ENCODE measurements at regions not wholly inside any gene's neighbourhood (a gene's known extent, or its start where the extent isn't known, plus 50 kb on each side); places are given as distances from the start of the nearest gene placed in this dataset.

DNA sequence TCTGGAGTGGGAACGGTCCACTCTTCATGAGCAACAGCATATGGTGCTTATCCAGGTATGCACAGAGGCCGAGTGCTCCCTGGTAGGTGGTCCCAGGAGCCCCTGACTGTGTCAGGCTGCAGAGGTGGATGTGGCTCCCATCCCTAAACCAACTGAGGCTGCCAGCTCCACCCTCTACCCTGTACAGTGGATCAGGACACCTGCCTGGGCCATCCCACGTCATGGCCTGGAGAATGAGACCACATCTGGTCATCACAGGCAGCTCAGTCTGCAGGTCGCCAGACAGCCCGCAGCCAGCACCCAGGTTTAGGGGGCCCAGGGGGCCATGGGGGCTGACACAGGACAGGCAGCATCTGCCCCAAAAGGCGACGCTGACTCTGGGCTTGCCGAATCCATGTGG lies 100.3 kb upstream of the TMEM18 start:
- Histone ChIP-seq H3K27me3 (no peaks in the 10 kb centered on the region), H3K27ac (no peak overlapping the region), H3K4me1 (no peaks in the 10 kb centered on the region), H3K4me3 (no peak overlapping the region), H3K36me3 (no peaks in the 10 kb centered on the region), H3K9me3 (no peaks in the 10 kb centered on the region)
- WGBS, 2 donors = 95 to 96% methylated on average over 6 to 7 of the region's 8 CpGs
- TF ChIP-seq, protein P1, sequence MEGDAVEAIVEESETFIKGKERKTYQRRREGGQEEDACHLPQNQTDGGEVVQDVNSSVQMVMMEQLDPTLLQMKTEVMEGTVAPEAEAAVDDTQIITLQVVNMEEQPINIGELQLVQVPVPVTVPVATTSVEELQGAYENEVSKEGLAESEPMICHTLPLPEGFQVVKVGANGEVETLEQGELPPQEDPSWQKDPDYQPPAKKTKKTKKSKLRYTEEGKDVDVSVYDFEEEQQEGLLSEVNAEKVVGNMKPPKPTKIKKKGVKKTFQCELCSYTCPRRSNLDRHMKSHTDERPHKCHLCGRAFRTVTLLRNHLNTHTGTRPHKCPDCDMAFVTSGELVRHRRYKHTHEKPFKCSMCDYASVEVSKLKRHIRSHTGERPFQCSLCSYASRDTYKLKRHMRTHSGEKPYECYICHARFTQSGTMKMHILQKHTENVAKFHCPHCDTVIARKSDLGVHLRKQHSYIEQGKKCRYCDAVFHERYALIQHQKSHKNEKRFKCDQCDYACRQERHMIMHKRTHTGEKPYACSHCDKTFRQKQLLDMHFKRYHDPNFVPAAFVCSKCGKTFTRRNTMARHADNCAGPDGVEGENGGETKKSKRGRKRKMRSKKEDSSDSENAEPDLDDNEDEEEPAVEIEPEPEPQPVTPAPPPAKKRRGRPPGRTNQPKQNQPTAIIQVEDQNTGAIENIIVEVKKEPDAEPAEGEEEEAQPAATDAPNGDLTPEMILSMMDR (IDR thresholded peaks at IDR 0.05) = no peak
- TF ChIP-seq POLR2A (IDR thresholded peaks at IDR 0.05) = no peak
- no peak for TF ChIP-seq EP300 (IDR thresholded peaks at IDR 0.05)
- no peak for DNase-seq (ENCODE audit: low spot score in 2 of 2)

DNA sequence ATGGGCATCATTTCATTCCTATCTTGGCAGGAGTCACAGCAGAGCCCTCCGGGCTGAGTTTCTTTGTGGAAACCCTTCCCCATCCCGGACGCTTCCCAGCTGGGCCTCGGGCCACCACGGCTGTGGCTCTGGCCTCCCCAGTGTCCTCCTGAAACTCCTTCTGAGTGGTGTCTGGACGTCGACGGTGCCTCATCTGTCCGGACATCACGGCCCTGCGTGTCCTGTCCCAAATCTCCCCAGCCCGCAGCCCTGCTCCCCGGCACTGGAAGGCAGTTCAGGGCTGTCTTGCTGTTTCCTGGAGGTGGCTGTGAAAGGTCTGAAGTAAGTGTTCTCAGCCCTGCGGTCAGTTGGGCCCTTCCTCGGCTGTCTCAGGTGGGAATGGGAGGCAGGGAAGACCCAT lies 99.8 kb upstream of the TMEM18 start:
- Histone ChIP-seq H3K9me3 (no peaks in the 10 kb centered on the region), H3K4me3 (no peak overlapping the region), H3K27ac (no peak overlapping the region), H3K27me3 (no peaks in the 10 kb centered on the region), H3K36me3 (no peaks in the 10 kb centered on the region), H3K4me1 (no peaks in the 10 kb centered on the region)
- WGBS, 2 donors = 81 to 91% methylated on average over 10 to 15 of the region's 15 CpGs
- TF ChIP-seq, protein P1 (IDR thresholded peaks at IDR 0.05) = no peak
- no peak for TF ChIP-seq EP300 (IDR thresholded peaks at IDR 0.05)
- no peak for TF ChIP-seq POLR2A (IDR thresholded peaks at IDR 0.05)
- DNase-seq (ENCODE audit: low spot score in 2 of 2) = no peak

DNA sequence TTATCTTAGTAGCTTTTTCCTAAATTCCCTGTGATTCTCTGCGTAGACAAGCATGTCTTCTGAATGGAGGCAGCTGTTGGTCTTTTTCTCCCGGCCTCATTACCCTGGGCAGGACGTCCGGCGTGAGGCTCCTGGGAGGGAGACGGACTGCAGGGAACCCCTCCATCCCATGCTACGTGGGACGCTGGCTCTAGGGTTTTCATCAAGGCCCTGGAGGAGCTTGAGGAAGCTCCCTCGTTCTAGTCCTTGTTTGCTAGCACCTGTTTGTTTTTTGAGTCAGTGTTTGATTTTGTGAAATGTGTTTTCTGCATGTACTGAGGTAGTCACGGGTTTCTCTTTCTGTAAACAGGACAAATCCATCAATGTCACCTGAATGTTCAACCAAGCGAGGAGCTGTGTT lies 99.3 kb upstream of the TMEM18 start:
- no peak overlapping the region for H3K4me3 ChIP-seq
- no peak for DNase-seq (ENCODE audit: low spot score in 2 of 2)
- no peaks in the 10 kb centered on the region for H3K27me3 ChIP-seq
- no peaks in the 10 kb centered on the region for H3K4me1 ChIP-seq
- TF ChIP-seq, protein P1 (IDR thresholded peaks at IDR 0.05) = no peak
- no peak for TF ChIP-seq EP300 (IDR thresholded peaks at IDR 0.05)
- no peak for TF ChIP-seq POLR2A (IDR thresholded peaks at IDR 0.05)
- no peaks in the 10 kb centered on the region for H3K36me3 ChIP-seq
- no peak overlapping the region for H3K27ac ChIP-seq
- WGBS, 2 donors = 72 to 78% methylated on average over 11 of the region's 11 CpGs
- no peaks in the 10 kb centered on the region for H3K9me3 ChIP-seq

DNA sequence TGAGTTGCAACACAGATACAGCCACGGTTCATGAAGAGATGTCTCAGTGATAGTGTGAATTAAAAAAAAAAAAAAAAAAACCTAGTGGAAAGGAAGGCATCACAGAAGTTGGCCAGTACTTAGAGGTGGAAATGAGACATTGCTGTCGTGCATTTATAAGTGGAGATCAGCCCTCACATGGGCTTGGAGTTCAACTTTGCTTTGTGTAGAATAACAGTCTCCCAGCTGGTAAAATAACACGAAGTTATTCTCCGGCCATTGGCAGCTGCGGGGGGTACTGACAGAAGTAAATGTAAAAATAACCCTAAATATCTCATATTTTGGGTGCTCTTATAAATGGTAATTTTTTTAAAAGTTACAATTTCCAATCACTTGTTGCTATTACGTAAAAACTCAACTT lies 98.8 kb upstream of the TMEM18 start:
- DNase-seq (ENCODE audit: low spot score in 2 of 2) = no peak
- 65 to 73% methylated on average over 6 of the region's 6 CpGs for WGBS, 2 donors
- Histone ChIP-seq H3K36me3 (no peaks in the 10 kb centered on the region), H3K4me1 (no peaks in the 10 kb centered on the region), H3K27ac (no peak overlapping the region), H3K9me3 (no peaks in the 10 kb centered on the region), H3K4me3 (no peak overlapping the region), H3K27me3 (no peaks in the 10 kb centered on the region)
- no peak for TF ChIP-seq EP300 (IDR thresholded peaks at IDR 0.05)
- TF ChIP-seq, protein P1 (IDR thresholded peaks at IDR 0.05) = no peak

DNA sequence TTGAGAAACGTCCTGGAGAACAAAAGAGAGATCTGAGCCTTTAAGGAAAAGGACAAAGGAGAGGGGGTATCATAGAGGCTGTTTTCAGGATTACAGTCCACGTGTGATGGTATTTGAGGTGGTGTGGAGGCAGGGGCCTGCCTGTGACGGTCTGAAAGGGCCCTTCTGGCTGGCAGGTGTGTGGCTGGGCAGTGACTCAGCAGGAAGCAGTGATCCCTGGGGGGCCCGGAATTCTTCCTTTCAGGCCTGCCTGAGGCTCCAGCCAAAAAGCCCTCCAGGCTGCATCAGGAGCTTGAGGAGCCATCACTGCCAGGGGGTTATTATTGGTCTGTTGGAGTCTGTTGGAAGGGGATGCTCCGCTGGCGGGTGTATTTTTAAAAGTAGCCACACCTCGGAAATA lies 97.2 kb upstream of the TMEM18 start:
- no peaks in the 10 kb centered on the region for H3K4me1 ChIP-seq
- TF ChIP-seq EP300 (IDR thresholded peaks at IDR 0.05) (no peak), POLR2A (IDR thresholded peaks at IDR 0.05) (no peak)
- TF ChIP-seq, protein P1 (IDR thresholded peaks at IDR 0.05) = no peak
- no peak overlapping the region for H3K4me3 ChIP-seq
- no peak for DNase-seq (ENCODE audit: low spot score in 2 of 2)
- H3K27me3 ChIP-seq = no peaks in the 10 kb centered on the region
- no peaks in the 10 kb centered on the region for H3K36me3 ChIP-seq
- no peaks in the 10 kb centered on the region for H3K9me3 ChIP-seq
- 41 to 45% methylated on average over 7 of the region's 7 CpGs for WGBS, 2 donors
- H3K27ac ChIP-seq = no peak overlapping the region
